MCF 10A (cell line): ENCODE measurements at regions not wholly inside any gene's neighbourhood (a gene's known extent, or its start where the extent isn't known, plus 50 kb on each side); places are given as distances from the start of the nearest gene placed in this dataset.
"Not testable (repeated sequence)": the region's sequence is repeated elsewhere in the genome, so short reads cannot be mapped to it uniquely, and the experiment has no call there.

ENCODE experiments used
- BruUV-seq: library from RNA; stranded (reverse); fragments of 400-500 nt; replicated peaks from 2 replicates; lab custom pipeline; 2021; lab: Mats Ljungman, UMichigan
- CTCF ChIA-PET: fragments of 300-600 bp; sonication (Branson Sonifier 250); formaldehyde crosslinking; extraction: SDS; loops from one replicate; lab custom pipeline; 2021; ENCODE audit warnings: antibody characterized with exemption, inconsistent platforms; lab: Yijun Ruan, JAX
- POLR2A ChIA-PET: fragments of 300-600, 350-650 bp; sonication (Branson Sonifier 250); formaldehyde crosslinking; extraction: SDS; loops from one replicate; lab custom pipeline; 2020; ENCODE audit warnings: antibody characterized with exemption, inconsistent platforms; lab: Yijun Ruan, JAX
- DNase-seq: peaks from one replicate; pipeline ENCODE4 v3.0.0-alpha.2; 2018; ENCODE audit not compliant: unreplicated experiment
- H3K27ac Mint-ChIP-seq: one replicate; pipeline ENCODE4 v1.8.0; 2022; ENCODE audit warnings: mild to moderate bottlenecking, low read depth, mixed read lengths; ENCODE audit not compliant: unreplicated experiment
- H3K27me3 Mint-ChIP-seq: one replicate; pipeline ENCODE4 v1.8.0; 2022; ENCODE audit warnings: mixed read lengths; ENCODE audit not compliant: insufficient read depth, unreplicated experiment
- H3K36me3 Mint-ChIP-seq: one replicate; pipeline ENCODE4 v1.8.0; 2022; ENCODE audit warnings: mild to moderate bottlenecking, moderate library complexity, mixed read lengths; ENCODE audit not compliant: insufficient read depth, unreplicated experiment
- H3K4me1 Mint-ChIP-seq: one replicate; pipeline ENCODE4 v1.8.0; 2022; ENCODE audit warnings: mixed read lengths; ENCODE audit not compliant: insufficient read depth, unreplicated experiment
- H3K4me3 Mint-ChIP-seq: one replicate; pipeline ENCODE4 v1.8.0; 2022; ENCODE audit warnings: mild to moderate bottlenecking, moderate library complexity, mixed read lengths; ENCODE audit not compliant: unreplicated experiment
- H3K9me3 Mint-ChIP-seq: one replicate; pipeline ENCODE4 v1.8.0; 2022; ENCODE audit warnings: mixed read lengths; ENCODE audit not compliant: unreplicated experiment
- intact Hi-C: fragments of 100-400 bp; cut with micrococcal nuclease; formaldehyde crosslinking; loops from 2 replicates; pipeline ENCODE4 v1.14.1; 2022
- TF ChIP-seq, protein P1 (sequence below): fragments of 200-600 bp; IDR thresholded peaks from one replicate; pipeline ENCODE4 v1.8.0; 2022; ENCODE audit warnings: antibody characterized with exemption, mild to moderate bottlenecking; ENCODE audit not compliant: unreplicated experiment

GRCh38 chr4:135485371-135485770, 1283.8 kb upstream of the PABPC4L start:
- Mint-ChIP-seq H3K9me3 (no peaks in the 10 kb centered on the region), H3K36me3 (no peaks in the 10 kb centered on the region), H3K27ac (peak overlapping the region; percentile 40), H3K4me3 (no peak overlapping the region), H3K4me1 (peaks cover 5% of the 10 kb centered on the region), H3K27me3 (no peaks in the 10 kb centered on the region)
- TF ChIP-seq, protein P1, sequence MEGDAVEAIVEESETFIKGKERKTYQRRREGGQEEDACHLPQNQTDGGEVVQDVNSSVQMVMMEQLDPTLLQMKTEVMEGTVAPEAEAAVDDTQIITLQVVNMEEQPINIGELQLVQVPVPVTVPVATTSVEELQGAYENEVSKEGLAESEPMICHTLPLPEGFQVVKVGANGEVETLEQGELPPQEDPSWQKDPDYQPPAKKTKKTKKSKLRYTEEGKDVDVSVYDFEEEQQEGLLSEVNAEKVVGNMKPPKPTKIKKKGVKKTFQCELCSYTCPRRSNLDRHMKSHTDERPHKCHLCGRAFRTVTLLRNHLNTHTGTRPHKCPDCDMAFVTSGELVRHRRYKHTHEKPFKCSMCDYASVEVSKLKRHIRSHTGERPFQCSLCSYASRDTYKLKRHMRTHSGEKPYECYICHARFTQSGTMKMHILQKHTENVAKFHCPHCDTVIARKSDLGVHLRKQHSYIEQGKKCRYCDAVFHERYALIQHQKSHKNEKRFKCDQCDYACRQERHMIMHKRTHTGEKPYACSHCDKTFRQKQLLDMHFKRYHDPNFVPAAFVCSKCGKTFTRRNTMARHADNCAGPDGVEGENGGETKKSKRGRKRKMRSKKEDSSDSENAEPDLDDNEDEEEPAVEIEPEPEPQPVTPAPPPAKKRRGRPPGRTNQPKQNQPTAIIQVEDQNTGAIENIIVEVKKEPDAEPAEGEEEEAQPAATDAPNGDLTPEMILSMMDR = no peak
- BruUV-seq = no TSS peak
- DNase-seq = peak; percentile 25
- intact Hi-C loops = no loop called here
- ChIA-PET CTCF (no interaction called here), POLR2A (no interaction called here)

DNA sequence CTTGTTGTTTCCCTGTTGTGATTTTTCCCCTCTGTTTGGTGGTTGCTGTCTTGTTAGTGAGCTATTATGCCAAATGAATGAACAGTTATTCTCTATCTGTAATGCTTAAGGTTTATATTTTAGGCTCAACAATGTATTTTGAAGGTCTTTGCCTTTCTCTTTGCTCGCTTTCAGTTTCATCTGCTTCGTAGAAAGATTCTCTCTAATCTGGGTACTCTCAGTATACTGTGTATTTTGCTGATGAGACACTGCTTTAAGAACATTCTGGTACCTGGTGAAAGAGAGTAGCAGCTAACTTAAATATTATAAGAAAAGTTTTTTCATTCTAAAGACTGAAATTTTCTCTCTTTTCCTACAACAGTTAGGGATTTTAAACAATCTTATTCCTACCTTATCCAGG, 1274.7 kb upstream of the PABPC4L start:
- TF ChIP-seq, protein P1 = no peak
- BruUV-seq = no TSS peak
- H3K36me3 Mint-ChIP-seq = no peaks in the 10 kb centered on the region
- no peaks in the 10 kb centered on the region for H3K4me1 Mint-ChIP-seq
- intact Hi-C loops = no loop called here
- no peaks in the 10 kb centered on the region for H3K27me3 Mint-ChIP-seq
- peak overlapping the region; percentile 28 for H3K4me3 Mint-ChIP-seq
- peak overlapping the region; percentile 77 for H3K27ac Mint-ChIP-seq
- peaks cover 16% of the 10 kb centered on the region for H3K9me3 Mint-ChIP-seq
- ChIA-PET CTCF (interaction anchor here (0.5 kb wide), 1 partner anchor 223 kb away, joined by 4 read pairs; no protein-coding TSS in a partner anchor), POLR2A (no interaction called here)
- DNase-seq = no peak

DNA sequence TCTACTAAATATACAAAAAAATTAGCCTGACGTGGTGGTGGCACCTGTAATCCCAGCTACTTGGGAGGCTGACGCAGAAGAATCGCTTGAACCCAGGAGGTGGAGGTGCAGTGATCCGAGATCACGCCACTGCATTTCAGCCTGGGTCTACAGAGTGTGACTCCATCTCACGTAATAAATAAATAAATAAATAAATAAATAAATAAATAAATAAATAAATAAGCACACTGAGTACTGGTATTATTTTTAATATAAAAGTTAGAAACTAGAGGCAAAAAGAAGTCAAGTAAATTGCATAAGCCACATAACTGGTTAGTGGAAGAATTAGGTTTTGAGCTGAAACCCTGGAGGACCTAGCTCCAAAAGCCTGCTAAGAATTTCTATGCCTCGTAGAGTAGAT, 1262.7 kb upstream of the PABPC4L start:
- DNase-seq = no peak
- intact Hi-C loops = no loop called here
- no TSS peak for BruUV-seq
- Mint-ChIP-seq H3K36me3 (no peaks in the 10 kb centered on the region), H3K27me3 (no peaks in the 10 kb centered on the region), H3K4me3 (no peak overlapping the region), H3K4me1 (no peaks in the 10 kb centered on the region), H3K27ac (no peak overlapping the region), H3K9me3 (no peaks in the 10 kb centered on the region)
- TF ChIP-seq, protein P1 = no peak
- POLR2A ChIA-PET = no interaction called here
- CTCF ChIA-PET = no interaction called here

DNA sequence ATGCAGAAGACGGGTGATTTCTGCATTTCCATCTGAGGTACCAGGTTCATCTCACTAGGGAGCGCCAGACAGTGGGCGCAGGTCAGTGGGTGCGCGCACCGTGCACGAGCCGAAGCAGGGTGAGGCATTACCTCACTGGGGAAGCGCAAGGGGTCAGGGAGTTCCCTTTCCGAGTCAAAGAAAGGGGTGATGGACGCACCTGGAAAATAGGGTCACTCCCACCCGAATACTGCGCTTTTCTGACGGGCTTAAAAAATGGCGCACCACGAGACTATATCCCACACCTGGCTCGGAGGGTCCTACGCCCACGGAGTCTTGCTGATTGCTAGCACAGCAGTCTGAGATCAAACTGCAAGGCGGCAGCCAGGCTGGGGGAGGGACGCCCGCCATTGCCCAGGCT, 1246.0 kb upstream of the PABPC4L start:
- H3K9me3 Mint-ChIP-seq, POLR2A ChIA-PET, DNase-seq, H3K4me3 Mint-ChIP-seq, H3K27me3 Mint-ChIP-seq, BruUV-seq, H3K4me1 Mint-ChIP-seq, H3K36me3 Mint-ChIP-seq, H3K27ac Mint-ChIP-seq, intact Hi-C loops: not testable (repeated sequence)
- CTCF ChIA-PET = interaction anchor here (1.3 kb wide), 1 partner anchor 25 kb away, joined by 4 read pairs; no protein-coding TSS in a partner anchor
